SU-DHL-6 (cell line): ENCODE measurements at regions not wholly inside any gene's neighbourhood (a gene's known extent, or its start where the extent isn't known, plus 50 kb on each side); places are given as distances from the start of the nearest gene placed in this dataset.

Experiments
- CTCF ChIP-seq: fragments of 200-600 bp; sonication (generic); IDR thresholded peaks from one replicate; pipeline ENCODE4 v1.5.1; 2017; ENCODE audit warnings: antibody characterized with exemption, mild to moderate bottlenecking, low read length, moderate library complexity; ENCODE audit not compliant: insufficient read depth, poor library complexity, severe bottlenecking
- EZH2phosphoT487 ChIP-seq: fragments of 200-600 bp; sonication (generic), shearing (Covaris generic); conservative IDR thresholded peaks from 2 replicates; pipeline ENCODE4 v1.6.1; 2018; ENCODE audit warnings: mild to moderate bottlenecking, antibody characterized with exemption, low read length, moderate library complexity, mixed read lengths

- TF ChIP-seq CTCF: no peak
- TF ChIP-seq EZH2phosphoT487: no peak
Observed at GRCh38 chr15:93948726-93949125, 282.6 kb upstream of the MCTP2 start.
